Suprapubic skin (tissue), 4 donors: ENCODE measurements at regions not wholly inside any gene's neighbourhood (a gene's known extent, or its start where the extent isn't known, plus 50 kb on each side); places are given as distances from the start of the nearest gene placed in this dataset.

Source experiments
- DNase-seq, 2 donors: peaks; one replicate each; pipeline ENCODE4 v3.0.0-alpha.2; 2019; ENCODE audit warnings: low spot score in 2 of 2
- H3K27ac ChIP-seq: fragments of 200-600 bp; sonication (generic); one replicate; pipeline ENCODE4 v1.5.1; 2019
- H3K27me3 ChIP-seq: fragments of 200-600 bp; sonication (generic); one replicate; pipeline ENCODE4 v1.5.1; 2019
- H3K36me3 ChIP-seq: fragments of 200-600 bp; sonication (generic); one replicate; pipeline ENCODE4 v1.5.1; 2019
- H3K4me1 ChIP-seq: fragments of 200-600 bp; sonication (generic); one replicate; pipeline ENCODE4 v1.5.1; 2019
- H3K4me3 ChIP-seq: fragments of 200-600 bp; sonication (generic); one replicate; pipeline ENCODE4 v1.5.1; 2019; ENCODE audit warnings: mild to moderate bottlenecking
- H3K9me3 ChIP-seq: fragments of 200-600 bp; sonication (generic); one replicate; pipeline ENCODE4 v1.5.1; 2019
- EP300 ChIP-seq: sonication (generic); formaldehyde crosslinking; IDR thresholded peaks from one replicate; pipeline ENCODE4 v1.6.1; 2017; ENCODE audit warnings: antibody characterized with exemption
- POLR2A ChIP-seq, 2 donors: fragments of 450-650 bp; IDR thresholded peaks; one replicate each; pipeline ENCODE4 v1.6.1; 2017; ENCODE audit warnings: antibody characterized with exemption in 2 of 2, mild to moderate bottlenecking in 2 of 2, moderate library complexity in 2 of 2
- POLR2AphosphoS5 ChIP-seq, 3 donors: sonication (generic); formaldehyde crosslinking; IDR thresholded peaks; one replicate each; pipeline ENCODE4 v1.6.1; 2017; ENCODE audit warnings: antibody characterized with exemption in 3 of 3
- WGBS: methylation state at CpG from one replicate; pipeline ENCODE4 v1.1.5; 2018; 5-methylcytosine and 5-hydroxymethylcytosine counted together
- TF ChIP-seq, protein P1 (sequence below), 2 donors: fragments of 200-600 bp in 1 of 2; fragments of 450-650 bp in 1 of 2; sonication (generic) in 1 of 2; IDR thresholded peaks; one replicate each; pipeline ENCODE4 v1.5.1; 2016 to 2019; ENCODE audit warnings: antibody characterized with exemption in 2 of 2, mild to moderate bottlenecking in 1 of 2, moderate library complexity in 1 of 2

DNA sequence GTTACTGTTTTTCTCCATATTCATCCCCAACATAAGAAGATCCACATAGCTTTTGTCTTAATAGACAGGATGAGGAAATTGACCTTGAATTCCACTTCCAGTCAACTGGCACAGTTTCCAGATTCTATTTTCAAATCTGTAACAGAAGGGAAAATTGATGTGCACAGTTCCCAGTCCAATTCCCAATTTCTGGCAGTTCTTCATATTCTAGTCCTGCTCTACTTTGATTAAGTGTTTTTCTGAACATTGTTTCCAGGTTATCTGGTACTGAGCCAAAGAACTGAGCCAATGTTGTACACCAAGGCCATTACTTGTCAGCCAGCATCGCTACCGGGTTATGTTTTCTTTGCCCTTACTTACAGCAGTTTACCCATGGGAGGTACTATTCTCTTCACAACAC is 1755.4 kb downstream of the PLA2G4A start:
- H3K27ac ChIP-seq, result no peak overlapping the region
- TF ChIP-seq POLR2A (IDR thresholded peaks at IDR 0.05) (no peak), EP300 (no peak), POLR2AphosphoS5 (IDR thresholded peaks at IDR 0.05) (no peak)
- TF ChIP-seq, protein P1, sequence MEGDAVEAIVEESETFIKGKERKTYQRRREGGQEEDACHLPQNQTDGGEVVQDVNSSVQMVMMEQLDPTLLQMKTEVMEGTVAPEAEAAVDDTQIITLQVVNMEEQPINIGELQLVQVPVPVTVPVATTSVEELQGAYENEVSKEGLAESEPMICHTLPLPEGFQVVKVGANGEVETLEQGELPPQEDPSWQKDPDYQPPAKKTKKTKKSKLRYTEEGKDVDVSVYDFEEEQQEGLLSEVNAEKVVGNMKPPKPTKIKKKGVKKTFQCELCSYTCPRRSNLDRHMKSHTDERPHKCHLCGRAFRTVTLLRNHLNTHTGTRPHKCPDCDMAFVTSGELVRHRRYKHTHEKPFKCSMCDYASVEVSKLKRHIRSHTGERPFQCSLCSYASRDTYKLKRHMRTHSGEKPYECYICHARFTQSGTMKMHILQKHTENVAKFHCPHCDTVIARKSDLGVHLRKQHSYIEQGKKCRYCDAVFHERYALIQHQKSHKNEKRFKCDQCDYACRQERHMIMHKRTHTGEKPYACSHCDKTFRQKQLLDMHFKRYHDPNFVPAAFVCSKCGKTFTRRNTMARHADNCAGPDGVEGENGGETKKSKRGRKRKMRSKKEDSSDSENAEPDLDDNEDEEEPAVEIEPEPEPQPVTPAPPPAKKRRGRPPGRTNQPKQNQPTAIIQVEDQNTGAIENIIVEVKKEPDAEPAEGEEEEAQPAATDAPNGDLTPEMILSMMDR (IDR thresholded peaks at IDR 0.05), result no peak
- H3K27me3 ChIP-seq, result no peaks in the 10 kb centered on the region
- H3K36me3 ChIP-seq, result no peaks in the 10 kb centered on the region
- H3K9me3 ChIP-seq, result no peaks in the 10 kb centered on the region
- no peak for DNase-seq
- WGBS, result 69% methylated on average over 2 of the region's 2 CpGs
- H3K4me3 ChIP-seq, result no peak overlapping the region
- H3K4me1 ChIP-seq, result no peaks in the 10 kb centered on the region

- Histone ChIP-seq H3K27ac (no peak overlapping the region), H3K9me3 (peaks cover 4% of the 10 kb centered on the region), H3K36me3 (no peaks in the 10 kb centered on the region), H3K4me3 (no peak overlapping the region), H3K4me1 (no peaks in the 10 kb centered on the region), H3K27me3 (no peaks in the 10 kb centered on the region)
- TF ChIP-seq, protein P1 (IDR thresholded peaks at IDR 0.05), result no peak
- WGBS, result 76% methylated on average over 1 of the region's 1 CpG
- DNase-seq, result no peak
Measured at GRCh38 chr1:188590641-188591040, 1761.9 kb downstream of the PLA2G4A start.

GRCh38 chr1:188594542-188595235 is 1765.9 kb downstream of the PLA2G4A start:
- peaks cover 4% of the 10 kb centered on the region for H3K9me3 ChIP-seq
- DNase-seq, result no peak
- H3K4me3 ChIP-seq, result no peak overlapping the region
- no peak for TF ChIP-seq POLR2A (IDR thresholded peaks at IDR 0.05)
- WGBS, result 68% methylated on average over 5 of the region's 5 CpGs
- no peaks in the 10 kb centered on the region for H3K27me3 ChIP-seq
- no peak overlapping the region for H3K27ac ChIP-seq
- no peaks in the 10 kb centered on the region for H3K4me1 ChIP-seq
- no peaks in the 10 kb centered on the region for H3K36me3 ChIP-seq

GRCh38 chr1:188599313-188599712 is 1770.6 kb downstream of the PLA2G4A start:
- no peak overlapping the region for H3K27ac ChIP-seq
- 77% methylated on average over 2 of the region's 2 CpGs for WGBS
- H3K27me3 ChIP-seq, result no peaks in the 10 kb centered on the region
- no peaks in the 10 kb centered on the region for H3K4me1 ChIP-seq
- H3K4me3 ChIP-seq, result no peak overlapping the region
- no peak for DNase-seq
- no peaks in the 10 kb centered on the region for H3K36me3 ChIP-seq
- TF ChIP-seq, protein P1 (IDR thresholded peaks at IDR 0.05), result no peak
- TF ChIP-seq POLR2AphosphoS5 (IDR thresholded peaks at IDR 0.05) (no peak), EP300 (no peak), POLR2A (IDR thresholded peaks at IDR 0.05) (no peak)
- H3K9me3 ChIP-seq, result no peaks in the 10 kb centered on the region

DNA sequence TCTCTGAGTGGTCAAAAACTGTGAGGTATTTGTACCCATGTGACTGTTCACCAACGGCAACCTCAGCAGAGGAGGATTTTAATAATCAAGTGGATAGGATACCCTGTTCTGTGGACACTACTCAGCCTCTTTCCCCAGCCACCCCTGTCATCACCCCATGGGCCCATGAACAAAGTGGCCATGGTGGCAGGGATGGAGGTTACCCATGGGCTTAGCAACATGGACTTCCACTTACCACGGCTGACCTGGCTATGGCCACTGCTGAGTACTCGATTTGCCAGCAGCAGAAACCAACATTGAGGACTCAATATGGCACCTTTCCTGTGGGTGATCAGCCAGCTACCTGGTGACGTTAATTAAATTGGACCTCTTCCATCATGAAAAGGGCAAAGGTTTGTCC is 1782.7 kb downstream of the PLA2G4A start:
- no peak overlapping the region for H3K4me3 ChIP-seq
- TF ChIP-seq POLR2A (IDR thresholded peaks at IDR 0.05), result no peak
- TF ChIP-seq, protein P1 (IDR thresholded peaks at IDR 0.05), result no peak
- no peak for TF ChIP-seq EP300
- TF ChIP-seq POLR2AphosphoS5 (IDR thresholded peaks at IDR 0.05), result no peak
- no peaks in the 10 kb centered on the region for H3K4me1 ChIP-seq
- no peaks in the 10 kb centered on the region for H3K27me3 ChIP-seq
- DNase-seq, result no peak
- no peak overlapping the region for H3K27ac ChIP-seq
- no peaks in the 10 kb centered on the region for H3K36me3 ChIP-seq
- peaks cover 4% of the 10 kb centered on the region for H3K9me3 ChIP-seq
- WGBS, result 91% methylated on average over 4 of the region's 4 CpGs

DNA sequence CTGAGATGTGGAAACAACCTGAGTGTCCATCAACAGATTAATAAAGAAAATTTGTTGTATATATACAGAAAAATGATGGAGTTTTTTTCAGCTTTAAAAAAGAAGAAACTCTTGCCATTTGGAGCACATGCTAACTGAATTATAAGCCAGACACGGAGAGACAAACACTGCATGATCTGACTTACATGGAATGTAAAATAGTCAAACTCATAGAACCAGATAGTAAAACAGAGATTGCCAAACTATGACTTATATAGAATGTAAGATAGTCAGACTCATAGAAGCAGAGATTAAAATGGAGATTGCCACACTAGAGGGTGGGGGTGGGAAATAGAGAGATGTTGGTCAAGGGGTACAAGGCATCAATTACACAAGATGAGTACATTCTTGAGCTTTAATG is 1786.6 kb downstream of the PLA2G4A start:
- WGBS, result 62% methylated on average over 1 of the region's 1 CpG
- no peaks in the 10 kb centered on the region for H3K27me3 ChIP-seq
- H3K36me3 ChIP-seq, result no peaks in the 10 kb centered on the region
- H3K9me3 ChIP-seq, result peaks cover 3% of the 10 kb centered on the region
- TF ChIP-seq EP300 (no peak), POLR2AphosphoS5 (IDR thresholded peaks at IDR 0.05) (no peak), POLR2A (IDR thresholded peaks at IDR 0.05) (no peak)
- TF ChIP-seq, protein P1 (IDR thresholded peaks at IDR 0.05), result no peak
- H3K4me1 ChIP-seq, result no peaks in the 10 kb centered on the region
- no peak overlapping the region for H3K27ac ChIP-seq
- H3K4me3 ChIP-seq, result no peak overlapping the region
- no peak for DNase-seq
